HFFc6 (cell line): ENCODE measurements at regions not wholly inside any gene's neighbourhood (a gene's known extent, or its start where the extent isn't known, plus 50 kb on each side); places are given as distances from the start of the nearest gene placed in this dataset.

Experiments used
- DNase-seq: peaks from one replicate; pipeline ENCODE4 v3.0.0-alpha.2; 2018
- H3K27ac Mint-ChIP-seq: 2 replicates; pipeline ENCODE4 v1.8.0; 2020; ENCODE audit warnings: mild to moderate bottlenecking, mixed read lengths
- H3K27me3 Mint-ChIP-seq: 2 replicates; pipeline ENCODE4 v1.8.0; 2021; ENCODE audit warnings: mild to moderate bottlenecking, moderate library complexity, mixed read lengths; ENCODE audit not compliant: insufficient read depth
- H3K36me3 Mint-ChIP-seq: 2 replicates; pipeline ENCODE4 v1.8.0; 2021; ENCODE audit warnings: low read depth, mixed read lengths
- H3K4me1 Mint-ChIP-seq: 2 replicates; pipeline ENCODE4 v1.8.0; 2020; ENCODE audit warnings: low read depth, mixed read lengths
- H3K4me3 Mint-ChIP-seq: 2 replicates; pipeline ENCODE4 v1.8.0; 2020; ENCODE audit warnings: mild to moderate bottlenecking, moderate library complexity, mixed read lengths
- H3K9me3 Mint-ChIP-seq: 2 replicates; pipeline ENCODE4 v1.8.0; 2020; ENCODE audit warnings: mild to moderate bottlenecking, mixed read lengths
- CTCF ChIP-seq: fragments of 200-600 bp; sonication (generic); IDR thresholded peaks from 2 replicates; pipeline ENCODE4 v1.5.0; 2021; ENCODE audit warnings: antibody characterized with exemption, mild to moderate bottlenecking

- Mint-ChIP-seq H3K4me3 (no peak overlapping the region), H3K27me3 (peaks cover 3% of the 10 kb centered on the region; the same call in 1 of the 2 replicates), H3K36me3 (no peaks in the 10 kb centered on the region), H3K27ac (peak overlapping the region; percentile 50; the same call in 1 of the 2 replicates), H3K4me1 (peaks cover 16% of the 10 kb centered on the region), H3K9me3 (no peaks in the 10 kb centered on the region)
- peak; percentile 75 for DNase-seq
- TF ChIP-seq CTCF: no peak
These were observed 70.3 kb upstream of the ZSWIM2 start for GRCh38 chr2:186919296-186919695.

GRCh38 chr2:186918495-186918894, 69.5 kb upstream of the ZSWIM2 start:
- peaks cover 16% of the 10 kb centered on the region for H3K4me1 Mint-ChIP-seq
- TF ChIP-seq CTCF: no peak
- H3K9me3 Mint-ChIP-seq: no peaks in the 10 kb centered on the region
- no peak overlapping the region for H3K4me3 Mint-ChIP-seq
- no peaks in the 10 kb centered on the region for H3K36me3 Mint-ChIP-seq
- peaks cover 3% of the 10 kb centered on the region; the same call in 1 of the 2 replicates for H3K27me3 Mint-ChIP-seq
- no peak for DNase-seq
- H3K27ac Mint-ChIP-seq: no peak overlapping the region

GRCh38 chr2:186917866-186918265, 68.9 kb upstream of the ZSWIM2 start:
- no peaks in the 10 kb centered on the region for H3K36me3 Mint-ChIP-seq
- DNase-seq: peak; percentile 4

GRCh38 chr2:186913870-186914269, 64.9 kb upstream of the ZSWIM2 start:
- Mint-ChIP-seq H3K9me3 (no peaks in the 10 kb centered on the region), H3K4me3 (no peak overlapping the region), H3K36me3 (no peaks in the 10 kb centered on the region), H3K27me3 (peaks cover 6% of the 10 kb centered on the region; the same call in 1 of the 2 replicates), H3K27ac (no peak overlapping the region), H3K4me1 (peaks cover 7% of the 10 kb centered on the region; the same call in 1 of the 2 replicates)
- DNase-seq: no peak
- TF ChIP-seq CTCF: no peak

More at GRCh38 chr2:186917866-186918265, 68.9 kb upstream of the ZSWIM2 start:
- peaks cover 3% of the 10 kb centered on the region; the same call in 1 of the 2 replicates for H3K27me3 Mint-ChIP-seq
- H3K4me1 Mint-ChIP-seq: peaks cover 16% of the 10 kb centered on the region
- H3K4me3 Mint-ChIP-seq: no peak overlapping the region
- no peak overlapping the region for H3K27ac Mint-ChIP-seq
- TF ChIP-seq CTCF: no peak
- no peaks in the 10 kb centered on the region for H3K9me3 Mint-ChIP-seq

GRCh38 chr2:186912979-186913378, 64.0 kb upstream of the ZSWIM2 start:
- no peak overlapping the region for H3K27ac Mint-ChIP-seq
- DNase-seq: no peak
- H3K9me3 Mint-ChIP-seq: no peaks in the 10 kb centered on the region
- no peaks in the 10 kb centered on the region for H3K36me3 Mint-ChIP-seq
- H3K4me1 Mint-ChIP-seq: peaks cover 6% of the 10 kb centered on the region; the same call in 1 of the 2 replicates
- H3K4me3 Mint-ChIP-seq: no peak overlapping the region
- peaks cover 6% of the 10 kb centered on the region; the same call in 1 of the 2 replicates for H3K27me3 Mint-ChIP-seq
- no peak for TF ChIP-seq CTCF
